HCT116 (cell line): ENCODE measurements at regions not wholly inside any gene's neighbourhood (a gene's known extent, or its start where the extent isn't known, plus 50 kb on each side); places are given as distances from the start of the nearest gene placed in this dataset.

ENCODE experiments used
- CTCF ChIP-seq, 3 experiments: fragments of 200-600 bp in 1 of 3; sonication (generic) in 1 of 3; IDR thresholded peaks in 2 of 3; conservative IDR thresholded peaks in 1 of 3; 2 replicates each; pipeline ENCODE4 v1.5.1; 2012 to 2017; ENCODE audit warnings: low read depth in 2 of 3, low read length in 2 of 3, antibody characterized with exemption in 1 of 3, borderline replicate concordance in 1 of 3, control low read depth in 1 of 3, mild to moderate bottlenecking in 1 of 3, mixed read lengths in 1 of 3, mixed run types in 1 of 3, moderate library complexity in 1 of 3; ENCODE audit not compliant: insufficient read depth in 1 of 3
- EGR1 ChIP-seq: IDR thresholded peaks from 2 replicates; pipeline ENCODE4 v1.6.1; 2012; ENCODE audit warnings: low read depth
- EZH2 ChIP-seq: fragments of 200-600 bp; sonication (generic); IDR thresholded peaks from 2 replicates; pipeline ENCODE4 v1.6.1; 2017; ENCODE audit warnings: antibody characterized with exemption, mixed run types
- MAX ChIP-seq: IDR thresholded peaks from 2 replicates; pipeline ENCODE4 v1.6.1; 2012
- POLR2A ChIP-seq: IDR thresholded peaks from 2 replicates; pipeline ENCODE4 v1.7.0; 2011; ENCODE audit warnings: borderline replicate concordance; ENCODE audit not compliant: insufficient read depth, insufficient read length; ENCODE audit errors: extremely low read depth
- POLR2AphosphoS5 ChIP-seq: IDR thresholded peaks from 2 replicates; pipeline ENCODE4 v1.6.1; 2011; ENCODE audit warnings: mild to moderate bottlenecking, low read depth, low read length, moderate library complexity
- SIN3A ChIP-seq: IDR thresholded peaks from 2 replicates; pipeline ENCODE4 v1.6.1; 2012; ENCODE audit warnings: low read depth
- ZBTB33 ChIP-seq: IDR thresholded peaks from 2 replicates; pipeline ENCODE4 v1.6.1; 2011; ENCODE audit warnings: mild to moderate bottlenecking, low read length, moderate library complexity; ENCODE audit not compliant: insufficient replicate concordance; ENCODE audit errors: extremely low read depth

GRCh38 chr4:146087856-146088255 lies 87.7 kb upstream of the LSM6 start:
- TF ChIP-seq CTCF (IDR thresholded peaks at IDR 0.05 in 2 of 3, conservative IDR thresholded peaks at IDR 0.05 in 1 of 3; ENCODE audit: borderline replicate concordance in 1 of 3, insufficient read depth in 1 of 3, low read depth in 2 of 3, low read length in 2 of 3) (no peak), ZBTB33 (no peak), POLR2A (no peak), POLR2AphosphoS5 (no peak), EZH2 (no peak), EGR1 (no peak), MAX (no peak), SIN3A (no peak)
